CD14-positive monocyte (primary cell): ENCODE measurements at regions not wholly inside any gene's neighbourhood (a gene's known extent, or its start where the extent isn't known, plus 50 kb on each side); places are given as distances from the start of the nearest gene placed in this dataset.

Experiments used
- DNase-seq, 3 donors: peaks; one replicate each; pipeline ENCODE4 v3.0.0-alpha.2; 2011 to 2022
- H2AFZ ChIP-seq: 2 replicates; pipeline ENCODE4 v1.6.0; 2012; ENCODE audit warnings: mild to moderate bottlenecking, low read depth, low read length, inconsistent platforms; ENCODE audit not compliant: insufficient read depth, poor library complexity, severe bottlenecking
- H3K27ac ChIP-seq, 2 donors: 1 replicate in 1 of 2; 2 replicates in 1 of 2; pipeline ENCODE4 v1.5.1; 2012 to 2013; ENCODE audit warnings: low read length in 2 of 2, control low read depth in 1 of 2, inconsistent platforms in 1 of 2, low read depth in 1 of 2, mild to moderate bottlenecking in 1 of 2
- H3K27me3 ChIP-seq, 2 donors: one replicate each; pipeline versions ENCODE4 v1.6.0 to v1.6.1; 2011 to 2013; ENCODE audit warnings: low read length in 2 of 2; ENCODE audit not compliant: control insufficient read depth in 2 of 2, insufficient read depth in 2 of 2
- H3K36me3 ChIP-seq, 2 donors: replicated peaks in 1 of 2; 1 replicate in 1 of 2; 2 replicates in 1 of 2; pipeline versions ENCODE4 v1.5.1 to v1.6.1; 2012 to 2013; ENCODE audit warnings: low read length in 2 of 2, control low read depth in 1 of 2, inconsistent platforms in 1 of 2, mild to moderate bottlenecking in 1 of 2; ENCODE audit not compliant: insufficient read depth in 2 of 2, control insufficient read depth in 1 of 2
- H3K4me1 ChIP-seq, 2 donors: 1 replicate in 1 of 2; 2 replicates in 1 of 2; pipeline versions ENCODE4 v1.5.1 to v1.6.1; 2012 to 2013; ENCODE audit warnings: low read length in 2 of 2, control low read depth in 1 of 2, inconsistent platforms in 1 of 2, mild to moderate bottlenecking in 1 of 2, moderate library complexity in 1 of 2; ENCODE audit not compliant: insufficient read depth in 2 of 2, control insufficient read depth in 1 of 2
- H3K4me2 ChIP-seq: replicated peaks from 2 replicates; pipeline ENCODE3; 2012; ENCODE audit warnings: low read length, moderate library complexity, mild to moderate bottlenecking; ENCODE audit not compliant: poor library complexity, severe bottlenecking; ENCODE audit errors: extremely low read depth
- H3K4me3 ChIP-seq, 3 experiments: fragments of 200-600 bp in 1 of 3; sonication (generic) in 1 of 3; replicated peaks in 1 of 3; 1 replicate in 2 of 3; 2 replicates in 1 of 3; pipeline ENCODE4 v1.5.1; 2011 to 2013; ENCODE audit warnings: low read length in 3 of 3, mild to moderate bottlenecking in 3 of 3, control low read depth in 2 of 3, low read depth in 2 of 3, inconsistent platforms in 1 of 3, moderate library complexity in 1 of 3
- H3K79me2 ChIP-seq: 2 replicates; pipeline ENCODE4 v1.6.0; 2012; ENCODE audit warnings: mild to moderate bottlenecking, control low read depth, inconsistent platforms, low read length, moderate library complexity; ENCODE audit not compliant: insufficient read depth
- H3K9ac ChIP-seq: 2 replicates; pipeline ENCODE4 v1.6.0; 2017; ENCODE audit warnings: low read length, mild to moderate bottlenecking; ENCODE audit not compliant: insufficient read depth, poor library complexity, severe bottlenecking
- H3K9me3 ChIP-seq, 2 donors: replicated peaks in 1 of 2; 1 replicate in 1 of 2; 2 replicates in 1 of 2; pipeline versions ENCODE4 v1.5.1 to v1.6.1; 2012 to 2013; ENCODE audit warnings: low read length in 2 of 2, control low read depth in 1 of 2; ENCODE audit not compliant: control insufficient read depth in 1 of 2, insufficient read depth in 1 of 2
- H4K20me1 ChIP-seq: 2 replicates; pipeline ENCODE4 v1.6.0; 2012; ENCODE audit warnings: mild to moderate bottlenecking, low read length, control low read depth, moderate library complexity; ENCODE audit not compliant: insufficient read depth
- H3K27ac Mint-ChIP-seq, 7 donors: one replicate each; pipeline ENCODE4 v1.8.0; 2020; ENCODE audit warnings: mild to moderate bottlenecking in 7 of 7, mixed read lengths in 7 of 7, moderate library complexity in 6 of 7, inconsistent platforms in 2 of 7
- H3K27me3 Mint-ChIP-seq, 3 donors: one replicate each; pipeline ENCODE4 v1.8.0; 2021 to 2022; ENCODE audit warnings: low read depth in 3 of 3, mild to moderate bottlenecking in 3 of 3, mixed read lengths in 3 of 3, moderate library complexity in 3 of 3, inconsistent platforms in 1 of 3
- H3K36me3 Mint-ChIP-seq, 2 donors: one replicate each; pipeline ENCODE4 v1.8.0; 2020; ENCODE audit warnings: mixed read lengths in 2 of 2, inconsistent platforms in 1 of 2, mild to moderate bottlenecking in 1 of 2
- H3K4me1 Mint-ChIP-seq: one replicate; pipeline ENCODE4 v1.8.0; 2020; ENCODE audit warnings: mild to moderate bottlenecking, mixed read lengths
- H3K4me3 Mint-ChIP-seq, 2 donors: one replicate each; pipeline ENCODE4 v1.8.0; 2020; ENCODE audit warnings: mild to moderate bottlenecking in 2 of 2, mixed read lengths in 2 of 2, moderate library complexity in 1 of 2
- H3K9me3 Mint-ChIP-seq, 7 donors: one replicate each; pipeline ENCODE4 v1.8.0; 2020 to 2022; ENCODE audit warnings: mixed read lengths in 7 of 7, mild to moderate bottlenecking in 6 of 7, moderate library complexity in 6 of 7, inconsistent platforms in 2 of 7
- CTCF ChIP-seq: fragments of 200-600 bp; IDR thresholded peaks from one replicate; pipeline ENCODE4 v1.8.0; 2022; ENCODE audit warnings: antibody characterized with exemption, mild to moderate bottlenecking
- WGBS: methylation state at CpG from one replicate; pipeline ENCODE4 v1.1.5; 2013; ENCODE audit warnings: missing lambda C conversion rate; ENCODE audit not compliant: insufficient coverage; 5-methylcytosine and 5-hydroxymethylcytosine counted together
- intact Hi-C, 2 donors: fragments of 100-400 bp; cut with micrococcal nuclease; formaldehyde crosslinking; loops; one replicate each; pipeline versions ENCODE4 v1.15.0 to v1.15.1; 2023

GRCh38 chr6:97812940-97813339, 529.9 kb upstream of the MMS22L start:
- H2AFZ ChIP-seq, result no peak overlapping the region
- no peak overlapping the region for H3K4me2 ChIP-seq
- intact Hi-C loops, result no loop called here
- H3K36me3 ChIP-seq, result no peaks in the 10 kb centered on the region
- no peak overlapping the region for H3K27ac Mint-ChIP-seq
- H3K27me3 ChIP-seq, result no peaks in the 10 kb centered on the region
- H3K9me3 Mint-ChIP-seq, result no peaks in the 10 kb centered on the region
- no peaks in the 10 kb centered on the region for H4K20me1 ChIP-seq
- no peak overlapping the region for H3K4me3 ChIP-seq
- no peaks in the 10 kb centered on the region for H3K36me3 Mint-ChIP-seq
- TF ChIP-seq CTCF, result no peak
- H3K79me2 ChIP-seq, result no peaks in the 10 kb centered on the region
- no peaks in the 10 kb centered on the region for H3K4me1 ChIP-seq
- no peak overlapping the region for H3K27ac ChIP-seq
- no peak overlapping the region for H3K4me3 Mint-ChIP-seq
- no peak overlapping the region for H3K9ac ChIP-seq
- H3K4me1 Mint-ChIP-seq, result no peaks in the 10 kb centered on the region
- no peaks in the 10 kb centered on the region for H3K9me3 ChIP-seq
- DNase-seq, result no peak
- H3K27me3 Mint-ChIP-seq, result no peaks in the 10 kb centered on the region

- no peaks in the 10 kb centered on the region for H3K4me1 Mint-ChIP-seq
- WGBS, result 93% methylated on average over 3 of the region's 4 CpGs
- H3K36me3 ChIP-seq, result no peaks in the 10 kb centered on the region
- TF ChIP-seq CTCF, result no peak
- no peaks in the 10 kb centered on the region for H3K9me3 ChIP-seq
- H3K27ac Mint-ChIP-seq, result no peak overlapping the region
- DNase-seq, result no peak
- intact Hi-C loops, result no loop called here
- H3K4me1 ChIP-seq, result no peaks in the 10 kb centered on the region
- no peaks in the 10 kb centered on the region for H3K9me3 Mint-ChIP-seq
- no peaks in the 10 kb centered on the region for H3K27me3 ChIP-seq
- H3K4me2 ChIP-seq, result no peak overlapping the region
- H3K4me3 ChIP-seq, result no peak overlapping the region
- no peaks in the 10 kb centered on the region for H3K36me3 Mint-ChIP-seq
- no peak overlapping the region for H2AFZ ChIP-seq
- no peaks in the 10 kb centered on the region for H3K79me2 ChIP-seq
- H3K27me3 Mint-ChIP-seq, result no peaks in the 10 kb centered on the region
- no peaks in the 10 kb centered on the region for H4K20me1 ChIP-seq
- no peak overlapping the region for H3K27ac ChIP-seq
- H3K9ac ChIP-seq, result no peak overlapping the region
- no peak overlapping the region for H3K4me3 Mint-ChIP-seq
These were observed 531.0 kb upstream of the MMS22L start for GRCh38 chr6:97813889-97814567.
